PC-9 (cell line): ENCODE measurements at regions not wholly inside any gene's neighbourhood (a gene's known extent, or its start where the extent isn't known, plus 50 kb on each side); places are given as distances from the start of the nearest gene placed in this dataset.

Experiments
- BruUV-seq: library from RNA; stranded (reverse); fragments of 400-500 nt; replicated peaks from 2 replicates; lab custom pipeline; 2021; lab: Mats Ljungman, UMichigan
- CTCF ChIA-PET: fragments of 300-600 bp; sonication (Branson Sonifier 250); formaldehyde crosslinking; loops from one replicate; lab custom pipeline; 2022; ENCODE audit warnings: antibody characterized with exemption; lab: Charles Lee
- POLR2A ChIA-PET: fragments of 300-600 bp; sonication (Branson Sonifier 250); formaldehyde crosslinking; loops from one replicate; lab custom pipeline; 2022; ENCODE audit warnings: antibody characterized with exemption; ENCODE audit not compliant: unreplicated experiment; lab: Charles Lee
- DNase-seq, 2 experiments: peaks; one replicate each; pipeline versions ENCODE4 v3.0.0 to v3.0.0-alpha.2; 2015 to 2022; ENCODE audit warnings: mixed read lengths in 1 of 2
- H2AFZ ChIP-seq: fragments of 200-600 bp; sonication (generic); 2 replicates; pipeline ENCODE4 v1.8.1; 2017; ENCODE audit warnings: antibody characterized with exemption
- H3F3A ChIP-seq: fragments of 200-600 bp; sonication (generic); 2 replicates; pipeline ENCODE4 v1.8.1; 2017; ENCODE audit warnings: antibody characterized with exemption, mild to moderate bottlenecking, low read depth; ENCODE audit not compliant: insufficient read depth
- H3K27ac ChIP-seq: fragments of 200-600 bp; sonication (generic); 2 replicates; pipeline ENCODE4 v1.6.1; 2016; ENCODE audit warnings: mixed run types
- H3K27me3 ChIP-seq: fragments of 200-600 bp; sonication (generic); 2 replicates; pipeline ENCODE4 v1.6.1; 2016; ENCODE audit warnings: low read depth, mixed run types; ENCODE audit not compliant: insufficient read depth
- H3K36me3 ChIP-seq: fragments of 200-600 bp; sonication (generic); 2 replicates; pipeline ENCODE4 v1.6.1; 2016; ENCODE audit warnings: low read depth, mixed run types
- H3K4me1 ChIP-seq: fragments of 200-600 bp; sonication (generic); replicated peaks from 2 replicates; pipeline ENCODE4 v1.6.1; 2016; ENCODE audit warnings: mixed run types; ENCODE audit not compliant: insufficient read depth
- H3K4me2 ChIP-seq: fragments of 200-600 bp; sonication (generic); 2 replicates; pipeline ENCODE4 v1.6.1; 2017; ENCODE audit warnings: mixed run types
- H3K4me3 ChIP-seq: fragments of 200-600 bp; sonication (generic); 2 replicates; pipeline ENCODE4 v1.6.1; 2016; ENCODE audit warnings: mixed run types
- H3K79me2 ChIP-seq: fragments of 200-600 bp; sonication (generic); 2 replicates; pipeline ENCODE4 v1.6.1; 2017; ENCODE audit warnings: low read depth, mixed run types
- H3K9me2 ChIP-seq: fragments of 200-600 bp; sonication (generic); 2 replicates; pipeline ENCODE4 v1.8.1; 2017; ENCODE audit warnings: mild to moderate bottlenecking; ENCODE audit not compliant: insufficient read depth
- H3K9me3 ChIP-seq: fragments of 200-600 bp; sonication (generic); 2 replicates; pipeline ENCODE4 v1.8.1; 2016; ENCODE audit warnings: low read depth; ENCODE audit not compliant: insufficient read depth
- H4K20me1 ChIP-seq: fragments of 200-600 bp; sonication (generic); 2 replicates; pipeline ENCODE4 v1.8.1; 2017; ENCODE audit not compliant: insufficient read depth
- CTCF ChIP-seq: fragments of 200-600 bp; sonication (generic); conservative IDR thresholded peaks from 2 replicates; pipeline ENCODE4 v1.6.1; 2017; ENCODE audit warnings: mixed run types, antibody characterized with exemption, mild to moderate bottlenecking, moderate library complexity
- EZH2 ChIP-seq: fragments of 200-600 bp; sonication (generic); IDR thresholded peaks from 2 replicates; pipeline ENCODE4 v1.8.0; 2017; ENCODE audit warnings: antibody characterized with exemption, low read depth
- intact Hi-C: fragments of 100-400 bp; cut with micrococcal nuclease; formaldehyde crosslinking; loops from one replicate; pipeline ENCODE4 v1.10.0; 2022; ENCODE audit not compliant: unreplicated experiment

GRCh38 chr12:66896797-66897196 lies 217.9 kb upstream of the GRIP1 start:
- BruUV-seq: no TSS peak
- CTCF ChIA-PET: no interaction called here
- TF ChIP-seq CTCF (no peak), EZH2 (no peak)
- H3K4me3 ChIP-seq: no peak overlapping the region
- no peak overlapping the region for H3K4me2 ChIP-seq
- H2AFZ ChIP-seq: no peak overlapping the region
- no peaks in the 10 kb centered on the region for H3K36me3 ChIP-seq
- no peaks in the 10 kb centered on the region for H3K79me2 ChIP-seq
- H4K20me1 ChIP-seq: no peaks in the 10 kb centered on the region
- no peaks in the 10 kb centered on the region for H3K9me3 ChIP-seq
- H3K27me3 ChIP-seq: no peaks in the 10 kb centered on the region
- DNase-seq: no peak
- POLR2A ChIA-PET: interaction anchor here (0.6 to 0.7 kb wide), 2 partner anchors 21 to 324 kb away, joined by 3 to 5 read pairs; no protein-coding TSS in a partner anchor
- intact Hi-C loops: no loop called here
- no peaks in the 10 kb centered on the region for H3K4me1 ChIP-seq
- H3K9me2 ChIP-seq: 0 out of 2 replicates have a peak, but pooled peaks cover 4% of the 10 kb centered on the region
- H3F3A ChIP-seq: no peaks in the 10 kb centered on the region
- no peak overlapping the region for H3K27ac ChIP-seq

- H3K9me3 ChIP-seq: no peaks in the 10 kb centered on the region
- no peaks in the 10 kb centered on the region for H3K4me1 ChIP-seq
- H2AFZ ChIP-seq: no peak overlapping the region
- TF ChIP-seq EZH2 (no peak), CTCF (no peak)
- no peaks in the 10 kb centered on the region for H4K20me1 ChIP-seq
- H3K4me2 ChIP-seq: no peak overlapping the region
- H3K27me3 ChIP-seq: no peaks in the 10 kb centered on the region
- no peaks in the 10 kb centered on the region for H3K79me2 ChIP-seq
- ChIA-PET POLR2A (interaction anchor here (0.6 to 0.7 kb wide), 2 partner anchors 26 to 161 kb away, joined by 4 to 8 read pairs; no protein-coding TSS in a partner anchor), CTCF (no interaction called here)
- H3F3A ChIP-seq: no peaks in the 10 kb centered on the region
- 0 out of 2 replicates have a peak, but pooled peaks cover 4% of the 10 kb centered on the region for H3K9me2 ChIP-seq
- no peak for DNase-seq
- no peak overlapping the region for H3K4me3 ChIP-seq
- H3K36me3 ChIP-seq: no peaks in the 10 kb centered on the region
- no TSS peak for BruUV-seq
- H3K27ac ChIP-seq: no peak overlapping the region
- intact Hi-C loops: no loop called here
Observed at GRCh38 chr12:66898700-66899469, 220.0 kb upstream of the GRIP1 start.

GRCh38 chr12:66899588-66899987 lies 220.7 kb upstream of the GRIP1 start:
- H3K4me3 ChIP-seq: no peak overlapping the region
- H3K9me2 ChIP-seq: 0 out of 2 replicates have a peak, but pooled peaks cover 4% of the 10 kb centered on the region
- ChIA-PET CTCF (no interaction called here), POLR2A (no interaction called here)
- no peaks in the 10 kb centered on the region for H3K27me3 ChIP-seq
- H3K36me3 ChIP-seq: no peaks in the 10 kb centered on the region
- intact Hi-C loops: no loop called here
- no peaks in the 10 kb centered on the region for H3K9me3 ChIP-seq
- H4K20me1 ChIP-seq: no peaks in the 10 kb centered on the region
- no TSS peak for BruUV-seq
- no peaks in the 10 kb centered on the region for H3K79me2 ChIP-seq
- no peak for DNase-seq
- H2AFZ ChIP-seq: no peak overlapping the region
- H3K4me2 ChIP-seq: no peak overlapping the region
- no peak for TF ChIP-seq CTCF
- no peak for TF ChIP-seq EZH2
- no peaks in the 10 kb centered on the region for H3K4me1 ChIP-seq
- H3F3A ChIP-seq: no peaks in the 10 kb centered on the region
- no peak overlapping the region for H3K27ac ChIP-seq
